IMR-90 (cell line): ENCODE measurements at regions not wholly inside any gene's neighbourhood (a gene's known extent, or its start where the extent isn't known, plus 50 kb on each side); places are given as distances from the start of the nearest gene placed in this dataset.
A peak's percentile ranks its signal among the peaks of the same experiment; 100 is the strongest.

Experiments
- ATAC-seq: fragments of 200-7000 bp; cut with Tn5 transposase; 2 replicates; pipeline ENCODE4 v1.9.1; 2020; ENCODE audit warnings: low read depth, mild to moderate bottlenecking, moderate library complexity
- BruUV-seq: library from RNA; stranded (reverse); fragments of 400-500 nt; replicated peaks from 2 replicates; lab custom pipeline; 2021; lab: Mats Ljungman, UMichigan
- CTCF ChIA-PET: fragments of 300-600 bp; formaldehyde crosslinking; extraction: SDS; loops from one replicate; lab custom pipeline; 2021; ENCODE audit warnings: antibody characterized with exemption; lab: Yijun Ruan, JAX
- POLR2A ChIA-PET: fragments of 300-600 bp; sonication (Branson Sonifier 250); formaldehyde crosslinking; loops from one replicate; lab custom pipeline; 2022; ENCODE audit warnings: antibody characterized with exemption; ENCODE audit not compliant: unreplicated experiment; lab: Charles Lee
- DNase-seq: peaks from one replicate; pipeline ENCODE4 v3.0.0; 2013
- H2AFZ ChIP-seq: replicated peaks from 2 replicates; pipeline ENCODE3; 2013; ENCODE audit warnings: low read length, mild to moderate bottlenecking; ENCODE audit not compliant: poor library complexity
- H2AK5ac ChIP-seq: 2 replicates; pipeline ENCODE4 v1.6.1; 2013; ENCODE audit warnings: low read depth, low read length, inconsistent platforms
- H2AK9ac ChIP-seq: replicated peaks from 2 replicates; pipeline ENCODE3; 2013; ENCODE audit warnings: mild to moderate bottlenecking, low read depth, low read length, moderate library complexity; ENCODE audit not compliant: poor library complexity
- H2BK120ac ChIP-seq: 2 replicates; pipeline ENCODE4 v1.6.1; 2013; ENCODE audit warnings: low read depth, low read length, inconsistent platforms
- H2BK15ac ChIP-seq: 3 replicates; pipeline ENCODE4 v1.6.1; 2013; ENCODE audit warnings: low read depth, low read length, inconsistent platforms
- H2BK20ac ChIP-seq: 2 replicates; pipeline ENCODE4 v1.6.1; 2013; ENCODE audit warnings: low read depth, mild to moderate bottlenecking, inconsistent platforms, low read length, moderate library complexity
- H2BK5ac ChIP-seq: 2 replicates; pipeline ENCODE4 v1.6.1; 2013; ENCODE audit warnings: mild to moderate bottlenecking, low read depth, low read length, inconsistent platforms; ENCODE audit not compliant: poor library complexity, severe bottlenecking
- H3K14ac ChIP-seq: replicated peaks from 2 replicates; pipeline ENCODE4 v1.6.1; 2013; ENCODE audit warnings: low read depth, low read length, inconsistent platforms
- H3K18ac ChIP-seq: 2 replicates; pipeline ENCODE4 v1.6.1; 2013; ENCODE audit warnings: low read depth, low read length, control low read depth
- H3K23ac ChIP-seq: 2 replicates; pipeline ENCODE4 v1.6.1; 2013; ENCODE audit warnings: low read depth, low read length, inconsistent platforms
- H3K27ac ChIP-seq: 2 replicates; pipeline ENCODE4 v1.5.1; 2013; ENCODE audit warnings: mild to moderate bottlenecking, control low read depth, low read length; ENCODE audit not compliant: insufficient read depth
- H3K27me3 ChIP-seq: 2 replicates; pipeline ENCODE4 v1.6.1; 2013; ENCODE audit warnings: low read length; ENCODE audit not compliant: control insufficient read depth, insufficient read depth
- H3K36me3 ChIP-seq: 2 replicates; pipeline ENCODE4 v1.6.1; 2013; ENCODE audit warnings: low read length, mixed read lengths; ENCODE audit not compliant: control insufficient read depth, insufficient read depth
- H3K4ac ChIP-seq: 2 replicates; pipeline ENCODE4 v1.6.1; 2013; ENCODE audit warnings: low read depth, low read length, inconsistent platforms
- H3K4me1 ChIP-seq: 2 replicates; pipeline ENCODE4 v1.6.1; 2013; ENCODE audit warnings: low read length, mixed read lengths; ENCODE audit not compliant: control insufficient read depth, insufficient read depth
- H3K4me2 ChIP-seq: 2 replicates; pipeline ENCODE4 v1.6.1; 2013; ENCODE audit warnings: low read depth, mild to moderate bottlenecking, control low read depth, low read length, moderate library complexity
- H3K4me3 ChIP-seq: 2 replicates; pipeline ENCODE4 v1.5.1; 2013; ENCODE audit warnings: low read depth, mild to moderate bottlenecking, control low read depth, low read length, moderate library complexity; ENCODE audit not compliant: insufficient read depth
- H3K56ac ChIP-seq: 2 replicates; pipeline ENCODE4 v1.6.1; 2013; ENCODE audit warnings: low read length, inconsistent platforms; ENCODE audit not compliant: insufficient read depth; ENCODE audit errors: extremely low read depth
- H3K79me1 ChIP-seq, 2 experiments: 2 replicates each; pipeline ENCODE4 v1.6.1; 2013; ENCODE audit warnings: low read length in 2 of 2, inconsistent platforms in 1 of 2, low read depth in 1 of 2
- H3K9ac ChIP-seq: 2 replicates; pipeline ENCODE4 v1.6.1; 2013; ENCODE audit warnings: low read depth, low read length, control low read depth
- H3K9me1 ChIP-seq: 2 replicates; pipeline ENCODE4 v1.6.1; 2013; ENCODE audit warnings: low read length, inconsistent platforms; ENCODE audit not compliant: insufficient read depth
- H3K9me3 ChIP-seq: 2 replicates; pipeline ENCODE4 v1.6.1; 2013; ENCODE audit warnings: low read length; ENCODE audit not compliant: control insufficient read depth, insufficient read depth
- H4K20me1 ChIP-seq: 2 replicates; pipeline ENCODE4 v1.6.1; 2013; ENCODE audit warnings: low read length, inconsistent platforms; ENCODE audit not compliant: insufficient read depth
- H4K5ac ChIP-seq: 2 replicates; pipeline ENCODE4 v1.6.1; 2013; ENCODE audit warnings: mild to moderate bottlenecking, low read depth, low read length, control low read depth
- H4K8ac ChIP-seq, 2 experiments: 2 replicates each; pipeline ENCODE4 v1.6.1; 2013; ENCODE audit warnings: low read depth in 2 of 2, low read length in 2 of 2, control low read depth in 1 of 2, inconsistent platforms in 1 of 2
- H4K91ac ChIP-seq: 2 replicates; pipeline ENCODE4 v1.6.1; 2013; ENCODE audit warnings: low read depth, low read length, inconsistent platforms; ENCODE audit not compliant: insufficient read depth
- CEBPB ChIP-seq: IDR thresholded peaks from 2 replicates; pipeline ENCODE4 v1.6.1; 2012; ENCODE audit warnings: low read depth, low read length, improper control_type of control experiment
- MAZ ChIP-seq: IDR thresholded peaks from 2 replicates; pipeline ENCODE4 v1.6.1; 2012; ENCODE audit warnings: low read depth, mild to moderate bottlenecking, low read length, improper control_type of control experiment, moderate library complexity, borderline replicate concordance
- POLR2A ChIP-seq: IDR thresholded peaks from 2 replicates; pipeline ENCODE4 v1.6.1; 2012; ENCODE audit warnings: mild to moderate bottlenecking, low read depth, low read length
- WGBS, 2 experiments: methylation state at CpG; one replicate each; pipeline versions ENCODE4 v1.1.5 to v1.1.7; 2013; ENCODE audit warnings: missing lambda C conversion rate in 2 of 2; ENCODE audit not compliant: insufficient read length in 1 of 2; ENCODE audit errors: extremely low coverage in 2 of 2; 5-methylcytosine and 5-hydroxymethylcytosine counted together
- dilution Hi-C: fragments of 300-500 bp; cut with HindIII; formaldehyde crosslinking; loops from one replicate; pipeline ENCODE4 v1.14.3; 2018; ENCODE audit warnings: low sequenced_read_pairs; ENCODE audit not compliant: unreplicated experiment
- in situ Hi-C: fragments of 300-500 bp; cut with MboI; formaldehyde crosslinking; loops from 3 replicates; pipeline ENCODE4 v1.14.3; 2019; ENCODE audit warnings: low sequenced_read_pairs, inconsistent platforms, mixed read lengths
- intact Hi-C: fragments of 100-400 bp; cut with micrococcal nuclease; formaldehyde crosslinking; loops from 2 replicates; pipeline ENCODE4 v1.10.0; 2022

DNA sequence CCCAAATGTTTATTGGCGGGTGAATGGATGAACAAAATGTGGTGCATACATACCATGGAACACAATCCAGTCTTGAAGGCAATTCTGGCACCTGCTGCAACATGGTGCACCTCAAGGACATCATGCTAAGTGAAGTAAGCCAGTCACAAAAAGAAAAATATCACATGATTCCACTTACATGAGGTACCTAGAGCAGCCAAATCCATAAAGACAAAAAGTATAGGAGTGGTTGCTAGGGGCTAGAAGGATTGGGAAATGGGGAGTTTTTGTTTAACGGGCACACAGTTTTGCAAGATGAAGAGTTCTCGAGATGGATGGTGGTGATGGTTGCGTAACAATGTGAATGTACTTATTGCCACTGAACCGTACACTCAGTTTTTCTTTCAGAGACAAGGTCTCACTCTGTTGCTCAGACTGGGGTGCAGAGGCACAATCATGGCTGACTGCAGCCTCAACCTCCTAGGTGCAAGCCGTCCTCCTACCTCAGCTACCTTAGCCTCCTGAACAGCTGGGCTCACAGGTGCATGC, 90.9 kb upstream of the CERS6 start:
- dilution Hi-C loops (no loop called here), in situ Hi-C loops (no loop called here), intact Hi-C loops (no loop called here)
- Histone ChIP-seq H4K91ac (no peak overlapping the region), H3K27ac (no peak overlapping the region), H2AK9ac (no peak overlapping the region), H2AK5ac (no peak overlapping the region), H3K18ac (no peak overlapping the region), H3K4ac (no peak overlapping the region), H2BK5ac (no peak overlapping the region), H3K4me1 (no peaks in the 10 kb centered on the region), H2BK20ac (no peak overlapping the region), H3K79me1 (no peaks in the 10 kb centered on the region), H4K5ac (no peak overlapping the region), H3K4me3 (no peak overlapping the region), H2AFZ (no peak overlapping the region), H3K4me2 (no peak overlapping the region), H3K9me3 (no peaks in the 10 kb centered on the region), H3K56ac (no peak overlapping the region), H2BK120ac (no peak overlapping the region), H3K14ac (no peak overlapping the region), H3K36me3 (no peaks in the 10 kb centered on the region), H3K27me3 (no peaks in the 10 kb centered on the region), H3K9me1 (no peaks in the 10 kb centered on the region), H2BK15ac (no peak overlapping the region), H3K9ac (no peak overlapping the region), H4K8ac (no peak overlapping the region), H3K23ac (no peak overlapping the region), H4K20me1 (no peaks in the 10 kb centered on the region)
- ChIA-PET POLR2A (no interaction called here), CTCF (no interaction called here)
- WGBS, 2 experiments = 100% methylated on average over 1 of the region's 6 CpGs; no CpG with 5 or more reads in 1 of the 2 experiments
- no peak for ATAC-seq
- no TSS peak for BruUV-seq
- no peak for DNase-seq
- TF ChIP-seq CEBPB (peak; percentile 81), POLR2A (no peak), MAZ (no peak)
